Gastrocnemius medialis (tissue), 4 donors: ENCODE measurements at regions not wholly inside any gene's neighbourhood (a gene's known extent, or its start where the extent isn't known, plus 50 kb on each side); places are given as distances from the start of the nearest gene placed in this dataset.

Experiments used
- ATAC-seq, 2 donors: fragments of 150-250 bp; one replicate each; pipeline ENCODE4 v1.9.1; 2016
- DNase-seq, 2 donors: peaks; one replicate each; pipeline ENCODE4 v3.0.0-alpha.2; 2019
- H3K27ac ChIP-seq, 4 donors: fragments of 200-600 bp; sonication (generic); 1 replicate in 1 of 4; 2 replicates in 3 of 4; pipeline ENCODE4 v1.5.1; 2016 to 2018; ENCODE audit warnings: mild to moderate bottlenecking in 2 of 4, moderate library complexity in 1 of 4
- H3K27me3 ChIP-seq, 3 donors: fragments of 200-600 bp; sonication (generic) in 2 of 3; 1 replicate in 1 of 3; 2 replicates in 2 of 3; pipeline versions ENCODE4 v1.5.1 to v1.6.0; 2016 to 2019; ENCODE audit warnings: mild to moderate bottlenecking in 1 of 3, moderate library complexity in 1 of 3
- H3K36me3 ChIP-seq, 2 donors: fragments of 200-600 bp; sonication (generic) in 1 of 2; one replicate each; pipeline ENCODE4 v1.5.1; 2017 to 2018
- H3K4me1 ChIP-seq, 2 donors: fragments of 200-600 bp; sonication (generic) in 1 of 2; one replicate each; pipeline ENCODE4 v1.5.1; 2016 to 2017; ENCODE audit warnings: mild to moderate bottlenecking in 2 of 2
- H3K4me3 ChIP-seq, 4 donors: fragments of 200-600 bp; sonication (generic) in 3 of 4; 1 replicate in 1 of 4; 2 replicates in 3 of 4; pipeline ENCODE4 v1.5.1; 2016 to 2019; ENCODE audit warnings: mild to moderate bottlenecking in 2 of 4
- H3K9me3 ChIP-seq, 3 donors: fragments of 200-600 bp; sonication (generic) in 2 of 3; 1 replicate in 1 of 3; 2 replicates in 2 of 3; pipeline ENCODE4 v1.5.1; 2016 to 2019
- POLR2A ChIP-seq, 2 donors: fragments of 450-650 bp; IDR thresholded peaks; one replicate each; pipeline ENCODE4 v1.6.1; 2017; ENCODE audit warnings: antibody characterized with exemption in 2 of 2, mild to moderate bottlenecking in 2 of 2, moderate library complexity in 2 of 2
- in situ Hi-C, 4 donors: fragments of 200-750 bp; cut with MboI; loops; one replicate each; pipeline versions ENCODE4 v1.15.0 to v1.8.0; 2017; ENCODE audit warnings: low sequenced_read_pairs in 4 of 4
- intact Hi-C: fragments of 100-400 bp; cut with DNase I; formaldehyde crosslinking; loops from one replicate; pipeline ENCODE4 v1.15.1; 2023; ENCODE audit warnings: low total_unique reads
- TF ChIP-seq, protein P1 (sequence below), 5 experiments: fragments of 450-650 bp in 3 of 5; fragments of 200-600 bp in 2 of 5; sonication (generic) in 2 of 5; IDR thresholded peaks in 4 of 5; conservative IDR thresholded peaks in 1 of 5; 1 replicate in 4 of 5; 2 replicates in 1 of 5; pipeline ENCODE4 v1.5.1; 2016 to 2019; ENCODE audit warnings: antibody characterized with exemption in 5 of 5, mild to moderate bottlenecking in 3 of 5, moderate library complexity in 3 of 5

DNA sequence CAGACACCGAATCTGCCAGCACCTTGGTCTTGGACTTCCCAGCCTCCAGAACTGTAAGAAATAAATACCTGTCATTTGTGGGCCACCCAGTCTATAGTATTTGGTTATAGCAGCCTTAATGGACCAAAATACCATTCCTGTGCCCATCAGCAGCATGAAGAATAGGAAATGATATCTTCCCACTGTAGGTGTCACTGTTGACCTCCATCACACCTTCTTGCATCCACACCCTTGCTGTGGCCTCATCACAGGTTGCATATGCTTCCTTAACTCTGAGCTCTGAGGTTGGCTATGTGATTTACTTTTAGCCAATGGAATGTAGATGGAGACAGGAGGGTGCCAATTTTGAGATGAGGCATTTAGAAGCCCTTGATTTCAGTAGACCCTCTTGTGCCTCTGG, 242.0 kb upstream of the TSHZ3 start:
- TF ChIP-seq, protein P1, sequence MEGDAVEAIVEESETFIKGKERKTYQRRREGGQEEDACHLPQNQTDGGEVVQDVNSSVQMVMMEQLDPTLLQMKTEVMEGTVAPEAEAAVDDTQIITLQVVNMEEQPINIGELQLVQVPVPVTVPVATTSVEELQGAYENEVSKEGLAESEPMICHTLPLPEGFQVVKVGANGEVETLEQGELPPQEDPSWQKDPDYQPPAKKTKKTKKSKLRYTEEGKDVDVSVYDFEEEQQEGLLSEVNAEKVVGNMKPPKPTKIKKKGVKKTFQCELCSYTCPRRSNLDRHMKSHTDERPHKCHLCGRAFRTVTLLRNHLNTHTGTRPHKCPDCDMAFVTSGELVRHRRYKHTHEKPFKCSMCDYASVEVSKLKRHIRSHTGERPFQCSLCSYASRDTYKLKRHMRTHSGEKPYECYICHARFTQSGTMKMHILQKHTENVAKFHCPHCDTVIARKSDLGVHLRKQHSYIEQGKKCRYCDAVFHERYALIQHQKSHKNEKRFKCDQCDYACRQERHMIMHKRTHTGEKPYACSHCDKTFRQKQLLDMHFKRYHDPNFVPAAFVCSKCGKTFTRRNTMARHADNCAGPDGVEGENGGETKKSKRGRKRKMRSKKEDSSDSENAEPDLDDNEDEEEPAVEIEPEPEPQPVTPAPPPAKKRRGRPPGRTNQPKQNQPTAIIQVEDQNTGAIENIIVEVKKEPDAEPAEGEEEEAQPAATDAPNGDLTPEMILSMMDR (IDR thresholded peaks at IDR 0.05 in 4 of 5, conservative IDR thresholded peaks at IDR 0.05 in 1 of 5), result no peak
- no peak for TF ChIP-seq POLR2A (IDR thresholded peaks at IDR 0.05)
- Histone ChIP-seq H3K36me3 (no peaks in the 10 kb centered on the region), H3K9me3 (no peaks in the 10 kb centered on the region), H3K4me3 (no peak overlapping the region), H3K4me1 (no peaks in the 10 kb centered on the region), H3K27me3 (no peaks in the 10 kb centered on the region), H3K27ac (no peak overlapping the region)
- ATAC-seq (no peak), DNase-seq (no peak)
- intact Hi-C loops, result no loop called here
- in situ Hi-C loops, result no loop called here

DNA sequence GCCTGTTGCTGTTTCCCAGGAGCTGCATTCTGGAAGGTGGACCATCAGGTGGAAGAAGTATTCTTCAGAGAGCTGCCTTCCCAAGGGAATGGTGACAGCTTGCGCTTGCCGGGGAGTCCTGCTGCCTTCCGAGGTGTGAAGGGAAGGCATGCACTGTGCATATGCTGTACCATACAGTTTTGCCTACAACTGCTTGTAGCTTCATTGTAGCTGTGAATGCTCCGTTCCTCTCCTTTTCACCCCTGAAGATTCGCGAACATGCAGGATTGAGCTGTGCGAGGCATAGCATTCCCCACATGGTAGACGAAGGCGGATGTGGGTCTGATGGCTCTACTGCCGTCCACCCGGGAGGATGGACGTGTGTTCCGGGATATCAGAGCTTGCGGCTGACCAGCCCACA, 243.2 kb upstream of the TSHZ3 start:
- Histone ChIP-seq H3K36me3 (no peaks in the 10 kb centered on the region), H3K27ac (no peak overlapping the region), H3K9me3 (no peaks in the 10 kb centered on the region), H3K4me3 (no peak overlapping the region), H3K27me3 (no peaks in the 10 kb centered on the region), H3K4me1 (no peaks in the 10 kb centered on the region)
- no peak for ATAC-seq
- intact Hi-C loops, result no loop called here
- TF ChIP-seq, protein P1 (IDR thresholded peaks at IDR 0.05 in 4 of 5, conservative IDR thresholded peaks at IDR 0.05 in 1 of 5), result no peak
- no peak for TF ChIP-seq POLR2A (IDR thresholded peaks at IDR 0.05)
- DNase-seq, result no peak
- in situ Hi-C loops, result no loop called here

DNA sequence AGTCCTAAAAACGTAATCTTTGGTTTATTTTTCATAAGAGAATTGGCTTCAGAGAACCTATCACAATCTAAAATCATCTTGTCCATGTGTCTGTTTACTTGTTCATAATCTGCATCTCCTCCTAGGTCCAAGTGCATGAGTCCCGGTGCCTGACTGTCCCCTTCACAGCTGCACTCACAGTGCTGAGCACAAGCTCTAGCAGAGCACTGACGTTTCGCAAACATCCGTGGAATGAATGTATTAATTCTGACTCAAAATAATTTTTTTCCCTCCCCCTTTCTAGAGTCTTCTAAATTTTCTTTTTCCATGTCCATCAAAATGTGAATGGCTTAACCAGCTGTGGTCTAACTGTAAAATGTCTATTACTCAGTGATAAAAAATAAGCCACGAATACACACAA, 245.5 kb upstream of the TSHZ3 start:
- Histone ChIP-seq H3K36me3 (no peaks in the 10 kb centered on the region), H3K27ac (no peak overlapping the region), H3K9me3 (no peaks in the 10 kb centered on the region), H3K4me1 (no peaks in the 10 kb centered on the region), H3K4me3 (no peak overlapping the region), H3K27me3 (no peaks in the 10 kb centered on the region)
- no peak for TF ChIP-seq POLR2A (IDR thresholded peaks at IDR 0.05)
- TF ChIP-seq, protein P1 (IDR thresholded peaks at IDR 0.05 in 4 of 5, conservative IDR thresholded peaks at IDR 0.05 in 1 of 5), result no peak
- ATAC-seq (no peak), DNase-seq (no peak)
- intact Hi-C loops (no loop called here), in situ Hi-C loops (no loop called here)

DNA sequence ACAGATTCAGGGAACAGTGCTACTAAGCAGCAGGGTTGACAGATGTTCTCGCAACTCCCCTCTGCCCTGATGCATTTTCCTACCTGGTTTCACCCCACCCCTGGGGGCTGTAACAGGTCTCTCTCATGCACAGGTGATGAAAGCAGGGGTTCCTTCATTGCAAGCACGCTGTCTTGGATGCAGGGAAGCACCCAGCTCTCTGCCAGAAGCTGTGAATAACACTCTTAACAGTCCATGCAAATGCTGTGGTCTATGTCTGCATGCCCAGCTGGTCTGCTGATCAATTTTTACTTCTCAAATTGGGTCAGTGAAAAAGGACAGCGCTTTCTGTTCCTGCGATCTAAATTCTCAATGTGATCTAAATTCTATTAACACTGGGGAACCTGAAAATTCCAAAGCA, 246.3 kb upstream of the TSHZ3 start:
- no peak overlapping the region for H3K27ac ChIP-seq
- intact Hi-C loops, result no loop called here
- TF ChIP-seq, protein P1 (IDR thresholded peaks at IDR 0.05 in 4 of 5, conservative IDR thresholded peaks at IDR 0.05 in 1 of 5), result no peak
- no peak for TF ChIP-seq POLR2A (IDR thresholded peaks at IDR 0.05)
- no peaks in the 10 kb centered on the region for H3K9me3 ChIP-seq
- in situ Hi-C loops, result no loop called here
- no peak overlapping the region for H3K4me3 ChIP-seq
- no peaks in the 10 kb centered on the region for H3K27me3 ChIP-seq
- H3K4me1 ChIP-seq, result no peaks in the 10 kb centered on the region
- no peaks in the 10 kb centered on the region for H3K36me3 ChIP-seq
- ATAC-seq (no peak), DNase-seq (no peak)

DNA sequence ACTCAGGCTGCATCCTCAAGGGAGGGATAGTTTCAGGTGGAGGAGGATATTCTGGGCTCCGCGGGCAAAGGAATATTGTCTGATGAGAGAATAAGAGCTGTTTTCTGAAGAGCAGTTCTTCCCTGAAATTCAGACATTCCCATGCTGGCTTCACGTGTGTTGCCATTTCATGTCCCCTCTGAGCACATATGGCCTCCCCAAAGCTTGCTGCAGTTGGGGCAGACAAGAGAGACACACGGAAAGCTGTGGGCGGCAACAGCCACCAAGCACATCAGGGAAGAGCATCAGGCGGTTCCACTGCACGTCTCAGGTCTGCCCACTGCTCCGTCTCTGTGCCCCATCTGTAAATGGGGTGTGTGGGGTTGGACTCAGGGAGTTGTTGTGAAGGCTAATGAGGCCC, 247.5 kb upstream of the TSHZ3 start:
- H3K27me3 ChIP-seq, result no peaks in the 10 kb centered on the region

More for the DNA sequence above, 247.5 kb upstream of the TSHZ3 start:
- H3K4me3 ChIP-seq, result no peak overlapping the region
- DNase-seq (no peak), ATAC-seq (no peak)
- TF ChIP-seq POLR2A (IDR thresholded peaks at IDR 0.05), result no peak
- TF ChIP-seq, protein P1 (IDR thresholded peaks at IDR 0.05 in 4 of 5, conservative IDR thresholded peaks at IDR 0.05 in 1 of 5), result no peak
- no peaks in the 10 kb centered on the region for H3K36me3 ChIP-seq
- intact Hi-C loops (no loop called here), in situ Hi-C loops (no loop called here)
- H3K4me1 ChIP-seq, result no peaks in the 10 kb centered on the region
- no peak overlapping the region for H3K27ac ChIP-seq
- no peaks in the 10 kb centered on the region for H3K9me3 ChIP-seq
